ENCODE measurements at regions not wholly inside any gene's neighbourhood (a gene's known extent, or its start where the extent isn't known, plus 50 kb on each side); places are given as distances from the start of the nearest gene placed in this dataset.

GRCh38 chr2:121096611-121097010, 188.4 kb downstream of the TFCP2L1 start:
- no peak for TF ChIP-seq CTCF (IDR thresholded peaks at IDR 0.05; ENCODE audit: poor library complexity)
- no peak for TF ChIP-seq EZH2phosphoT487 (IDR thresholded peaks at IDR 0.05; ENCODE audit: low read depth, severe bottlenecking, unreplicated experiment)
- no peak for TF ChIP-seq EZH2 (IDR thresholded peaks at IDR 0.05; ENCODE audit: borderline replicate concordance)
